Left kidney (tissue), 1 donor: ENCODE measurements at regions not wholly inside any gene's neighbourhood (a gene's known extent, or its start where the extent isn't known, plus 50 kb on each side); places are given as distances from the start of the nearest gene placed in this dataset.

Source experiments
- DNase-seq: peaks from one replicate; pipeline ENCODE4 v3.0.0-alpha.2; 2013

GRCh38 chr4:22870847-22871449, 178.2 kb downstream of the GBA3 start:
- DNase-seq, result no peak

GRCh38 chr4:22869235-22869634, 176.5 kb downstream of the GBA3 start:
- DNase-seq, result no peak
